HG03575 (cell line): ENCODE measurements at regions not wholly inside any gene's neighbourhood (a gene's known extent, or its start where the extent isn't known, plus 50 kb on each side); places are given as distances from the start of the nearest gene placed in this dataset.
"Not testable (repeated sequence)": the region's sequence is repeated elsewhere in the genome, so short reads cannot be mapped to it uniquely, and the experiment has no call there.

Experiments
- ATAC-seq: cut with Tn5 transposase; IDR thresholded peaks from one replicate; pipeline ENCODE4 v1.9.1; 2021; ENCODE audit not compliant: unreplicated experiment, insufficient number of reproducible peaks, low FRiP score; ENCODE audit errors: extremely low read depth

DNA sequence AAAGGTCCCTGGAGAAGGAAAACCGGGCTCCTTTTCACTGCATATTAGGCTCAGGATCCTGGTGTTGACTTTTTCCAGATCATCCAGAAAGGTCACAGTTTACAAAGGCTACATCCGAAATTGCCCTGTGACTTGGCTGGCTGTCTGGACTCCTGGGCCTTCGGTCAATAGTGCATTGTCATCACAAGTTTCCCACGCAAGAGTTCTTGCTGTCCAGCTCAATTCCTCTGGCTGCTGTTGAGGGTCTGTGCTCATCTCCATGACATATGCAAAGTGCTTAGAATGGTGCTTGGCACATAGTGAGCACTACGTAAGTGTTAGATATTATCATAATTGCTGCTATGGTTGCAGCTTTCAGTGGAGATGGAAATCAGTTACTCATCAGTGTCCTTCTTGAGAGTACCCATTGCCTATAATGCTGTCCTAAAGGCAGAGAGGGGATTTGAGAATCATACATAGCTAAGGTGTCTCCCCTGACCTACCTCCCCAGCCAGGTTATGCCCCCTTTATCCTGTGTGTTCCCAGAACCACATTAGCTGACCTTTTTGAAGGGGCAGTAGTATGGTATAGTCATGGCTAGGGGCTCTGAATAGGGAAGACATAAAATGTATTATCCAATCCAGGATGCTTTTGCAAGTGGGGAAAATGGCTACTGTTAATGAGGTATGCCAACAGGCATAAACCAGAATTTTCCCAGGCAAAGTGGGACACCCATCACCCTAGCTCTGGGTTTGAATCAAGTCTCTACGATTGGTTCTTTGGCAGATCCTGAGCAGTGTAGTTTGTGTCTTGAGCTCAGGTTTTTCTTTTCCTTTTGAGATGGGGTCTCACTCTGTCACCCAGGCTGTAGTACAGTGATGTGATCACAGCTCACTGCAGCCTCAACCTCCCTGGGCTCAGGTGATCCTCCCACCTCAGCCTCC lies 132.0 kb upstream of the CCND2 start:
- no peak for ATAC-seq

DNA sequence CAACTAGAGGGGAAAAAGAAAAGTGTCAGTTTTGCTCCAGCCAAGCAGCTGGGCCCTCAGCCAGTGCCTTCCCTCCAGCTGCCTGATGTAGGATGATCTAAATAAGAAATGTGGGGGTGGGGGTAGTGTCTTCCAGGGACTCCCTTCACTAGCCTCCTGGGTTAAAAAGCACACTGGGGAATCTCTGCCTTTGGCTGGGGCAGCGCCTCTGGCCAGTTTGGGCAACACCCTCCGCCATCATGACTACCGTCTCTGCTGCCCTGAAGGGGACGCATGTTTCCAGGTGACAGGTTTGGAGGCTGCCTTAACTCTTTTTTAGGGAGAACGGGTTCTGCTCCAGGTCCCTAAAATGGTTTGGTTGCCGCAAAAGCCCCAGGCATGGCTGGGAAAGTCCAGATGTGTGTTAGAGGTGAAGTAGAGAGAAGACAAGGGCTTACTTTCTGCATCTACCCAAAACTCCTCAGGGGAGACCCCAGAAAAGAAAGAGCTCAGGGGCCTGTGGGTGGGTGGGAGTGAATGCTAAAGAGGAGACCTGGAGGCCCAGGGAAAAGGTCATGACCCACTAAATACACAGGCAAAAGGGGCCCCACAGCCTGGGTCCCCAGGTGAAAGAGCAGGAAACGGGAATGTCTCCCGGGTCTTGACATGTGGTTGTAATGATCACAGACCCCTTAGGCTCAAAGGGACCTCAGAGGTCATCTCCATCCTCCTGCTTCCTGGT lies 132.8 kb upstream of the CCND2 start:
- no peak for ATAC-seq

DNA sequence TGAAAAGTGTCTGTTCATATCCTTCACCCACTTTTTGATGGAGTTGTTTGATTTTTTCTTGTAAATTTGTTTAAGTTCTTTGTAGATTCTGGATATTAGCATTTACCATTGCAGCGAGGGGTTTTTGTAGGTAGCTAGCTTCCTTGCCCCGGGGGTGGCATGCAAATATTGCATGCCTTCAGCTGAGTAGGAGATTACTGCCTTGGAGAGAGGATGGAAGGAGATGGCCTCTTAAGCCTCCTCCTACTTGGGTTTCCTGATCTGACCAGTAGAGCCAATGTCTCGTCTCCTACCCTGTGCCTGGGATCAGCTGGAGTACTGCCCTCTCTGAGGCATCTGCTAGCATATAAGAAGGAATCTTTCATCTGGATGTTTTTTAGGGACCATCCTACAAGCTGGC lies 134.4 kb upstream of the CCND2 start:
- no peak for ATAC-seq

DNA sequence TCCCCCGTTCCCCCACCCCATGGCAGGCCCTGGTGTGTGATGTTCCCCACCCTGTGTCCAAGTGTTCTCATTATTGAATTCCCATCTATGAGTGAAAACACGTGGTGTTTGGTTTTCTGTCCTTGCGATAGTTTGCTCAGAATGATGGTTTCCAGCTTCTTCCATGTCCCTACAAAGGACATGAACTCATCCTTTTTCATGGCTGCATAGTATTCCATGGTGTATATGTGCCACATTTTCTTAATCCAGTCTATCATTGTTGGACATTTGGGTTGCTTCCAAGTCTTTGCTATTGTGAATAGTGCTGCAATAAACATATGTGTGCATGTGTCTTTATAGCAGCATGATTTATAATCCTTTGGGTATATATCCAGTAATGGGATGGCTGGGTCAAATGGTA lies 135.0 kb upstream of the CCND2 start:
- not testable (repeated sequence) for ATAC-seq

DNA sequence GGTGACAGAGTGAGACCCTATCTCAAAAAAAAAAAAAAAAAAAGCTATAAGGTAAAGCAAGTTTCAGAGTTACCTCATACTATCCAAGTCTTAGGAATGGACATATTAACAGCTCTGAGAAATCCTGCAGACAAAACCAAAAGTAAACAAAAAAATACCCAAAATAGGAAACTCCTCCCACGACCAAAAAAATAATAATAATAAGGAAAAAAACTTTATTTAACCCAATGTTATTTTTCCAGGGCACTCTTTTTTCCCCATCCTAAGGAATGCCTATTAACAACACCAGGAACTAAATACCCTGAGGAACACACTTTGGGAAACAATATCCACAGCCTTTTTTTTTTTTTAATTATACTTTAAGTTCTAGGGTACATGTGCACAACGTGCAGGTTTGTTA lies 135.5 kb upstream of the CCND2 start:
- ATAC-seq: no peak

DNA sequence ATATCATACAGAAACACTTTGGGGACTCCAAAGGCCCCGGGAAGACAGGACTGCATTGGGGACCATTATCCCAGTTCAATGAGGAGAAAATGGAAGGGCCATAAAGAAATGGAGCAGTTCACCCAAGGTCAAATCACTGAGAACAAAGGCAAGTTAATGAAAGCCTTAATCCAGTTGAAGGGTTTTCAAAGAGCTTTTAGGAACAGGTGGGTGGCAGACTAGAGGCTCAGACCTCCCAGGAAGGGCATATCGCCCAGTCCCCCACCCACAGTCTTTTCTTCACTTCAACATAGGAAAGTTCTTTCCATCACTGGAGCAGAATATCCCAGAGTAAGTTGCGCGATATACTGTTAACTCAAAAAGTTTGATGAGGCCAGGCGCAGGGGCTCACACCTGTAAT lies 136.1 kb upstream of the CCND2 start:
- no peak for ATAC-seq

DNA sequence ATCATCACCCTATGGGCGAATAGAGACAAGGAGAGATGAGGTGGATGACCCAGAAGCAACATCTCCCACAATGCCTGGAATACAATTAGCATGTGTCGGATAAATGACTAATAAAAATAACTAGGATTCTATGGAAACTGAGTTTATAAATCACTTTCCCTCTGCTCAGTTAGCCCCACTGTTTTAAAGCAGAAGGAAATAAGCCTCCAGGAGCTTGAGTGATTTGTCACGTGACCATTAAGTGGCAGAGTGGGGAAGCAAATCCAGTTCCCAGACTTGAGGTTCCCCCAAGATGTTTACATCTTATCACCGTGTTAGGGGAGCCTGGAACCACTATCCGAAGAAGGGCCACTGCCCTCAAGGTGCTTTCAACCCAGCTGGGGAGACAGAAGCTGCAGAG lies 136.5 kb upstream of the CCND2 start:
- ATAC-seq: no peak

DNA sequence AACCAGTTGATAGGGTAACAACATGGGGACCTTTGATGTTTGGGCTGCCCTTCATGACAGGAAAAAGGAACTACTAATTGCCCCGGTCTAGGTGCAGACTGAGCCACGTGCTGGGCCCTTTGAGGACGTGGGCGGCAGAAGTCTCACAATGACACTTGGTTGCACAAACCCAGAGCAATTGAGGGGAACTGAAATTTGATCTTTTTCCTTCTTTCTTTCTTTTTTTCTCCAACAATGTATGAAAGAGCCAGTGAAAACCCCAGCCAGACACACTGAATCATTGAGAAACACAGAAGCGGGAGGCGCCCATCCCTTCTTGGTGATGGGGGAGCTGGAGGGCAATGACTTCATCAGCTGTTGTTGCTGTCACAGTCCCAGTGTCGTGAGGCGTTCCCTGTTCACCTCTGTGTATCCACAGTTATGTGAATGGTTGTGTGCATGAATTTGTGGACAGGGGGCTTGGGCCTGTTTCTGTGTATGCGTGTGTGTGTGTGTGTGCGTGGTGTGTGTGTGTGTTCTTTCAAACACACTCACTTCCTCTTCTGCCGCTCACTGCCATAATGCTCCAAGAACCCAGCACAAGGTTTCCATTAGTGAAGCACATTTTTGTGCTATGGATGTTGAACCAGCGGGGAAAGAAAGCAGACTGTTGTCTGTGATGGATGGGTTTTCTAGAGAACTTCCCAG lies 137.5 kb upstream of the CCND2 start:
- ATAC-seq: no peak

DNA sequence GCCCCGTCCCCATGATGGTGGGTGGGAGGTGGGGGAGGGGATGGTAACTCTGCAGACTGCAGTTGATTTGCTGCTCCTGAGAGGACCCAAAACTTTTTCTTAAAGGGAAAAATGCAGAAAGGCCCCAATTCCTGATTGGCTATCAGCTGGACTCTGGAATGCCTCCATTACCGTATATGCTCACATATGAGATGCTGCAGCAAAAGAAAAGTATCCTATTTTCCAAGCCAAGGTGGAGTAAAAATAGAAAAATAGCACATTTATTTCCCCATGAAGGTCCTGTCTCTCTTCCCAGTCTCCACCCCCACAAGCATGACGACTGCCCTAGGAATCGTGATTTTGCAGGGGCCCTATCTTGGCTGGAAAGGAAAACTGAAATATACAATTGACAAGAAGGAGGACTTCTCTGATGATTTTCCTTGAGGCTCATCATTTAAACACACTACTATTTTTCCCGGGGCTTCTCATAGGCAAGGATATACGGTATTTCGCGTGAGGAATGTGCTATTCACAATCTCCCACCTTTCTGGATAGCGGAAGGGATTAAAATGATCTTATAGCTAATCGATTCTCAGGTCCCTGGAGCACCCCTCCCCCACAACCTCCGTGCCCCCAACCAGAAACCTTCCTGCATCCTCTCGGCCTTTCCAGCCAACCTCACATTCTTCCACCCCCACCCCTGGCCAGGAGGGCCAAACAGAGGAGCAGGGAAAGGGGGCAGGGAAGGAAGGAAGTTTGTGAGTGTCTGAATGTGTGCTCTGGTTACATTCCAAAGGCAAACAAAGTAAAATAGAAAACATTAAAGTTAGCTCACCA lies 138.9 kb upstream of the CCND2 start:
- no peak for ATAC-seq

DNA sequence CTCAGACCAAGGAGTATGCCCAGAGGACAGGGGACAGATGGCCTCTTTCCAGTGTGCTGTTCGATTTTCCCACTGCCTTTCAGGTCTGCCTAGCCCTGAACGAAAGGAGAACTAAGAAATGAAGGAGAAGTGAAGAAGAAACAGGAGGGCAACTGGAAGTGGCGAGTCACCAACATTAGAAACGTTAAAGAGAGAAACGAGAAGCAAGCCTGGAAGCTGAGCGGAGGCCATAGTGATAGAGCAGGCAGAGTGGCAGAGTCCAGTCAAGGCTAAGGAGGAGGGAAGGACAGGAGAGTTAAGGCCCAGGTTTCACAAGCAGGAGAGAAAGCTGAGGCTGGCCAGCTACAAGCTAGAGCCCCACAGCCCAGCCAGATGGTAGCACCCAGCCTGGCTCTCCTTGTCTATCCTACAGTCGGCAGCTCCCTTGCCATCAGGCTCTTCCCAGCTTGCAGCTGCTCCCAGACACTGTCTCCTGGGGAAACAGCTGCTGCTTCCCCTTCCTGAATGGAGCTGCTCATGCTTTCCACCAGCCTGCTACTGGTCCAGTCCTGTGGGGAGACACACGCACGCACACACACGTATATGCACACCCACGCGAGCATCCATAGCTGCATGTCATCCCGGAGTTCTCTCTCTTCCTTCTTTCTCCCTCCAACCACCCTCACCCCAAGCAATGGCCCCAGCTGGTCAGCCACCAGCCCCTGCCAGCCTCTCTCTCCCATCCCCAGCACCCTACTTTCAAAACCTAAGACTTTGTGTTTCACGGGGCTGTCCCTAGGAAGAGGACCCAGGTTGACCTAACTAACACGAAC lies 139.7 kb upstream of the CCND2 start:
- ATAC-seq: no peak

DNA sequence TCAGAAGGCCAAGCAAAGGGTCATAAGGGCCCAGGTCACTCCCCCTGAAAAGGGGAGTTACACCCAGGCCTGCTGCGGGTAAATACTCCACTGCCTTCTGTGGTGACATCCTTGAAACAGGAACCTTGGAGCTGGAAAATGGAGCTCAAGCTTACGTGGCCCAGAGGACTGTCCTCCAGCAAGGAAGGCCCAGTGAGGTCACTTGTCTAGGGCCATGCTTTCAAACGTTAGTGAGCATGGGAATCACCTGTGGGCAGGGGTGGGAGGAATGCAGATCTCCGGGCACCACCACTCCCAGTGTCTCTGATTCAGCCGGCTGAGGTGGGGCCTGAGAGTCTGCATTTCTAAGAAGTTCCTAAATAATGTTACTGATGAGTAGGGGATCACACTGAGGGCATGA lies 140.5 kb upstream of the CCND2 start:
- no peak for ATAC-seq

DNA sequence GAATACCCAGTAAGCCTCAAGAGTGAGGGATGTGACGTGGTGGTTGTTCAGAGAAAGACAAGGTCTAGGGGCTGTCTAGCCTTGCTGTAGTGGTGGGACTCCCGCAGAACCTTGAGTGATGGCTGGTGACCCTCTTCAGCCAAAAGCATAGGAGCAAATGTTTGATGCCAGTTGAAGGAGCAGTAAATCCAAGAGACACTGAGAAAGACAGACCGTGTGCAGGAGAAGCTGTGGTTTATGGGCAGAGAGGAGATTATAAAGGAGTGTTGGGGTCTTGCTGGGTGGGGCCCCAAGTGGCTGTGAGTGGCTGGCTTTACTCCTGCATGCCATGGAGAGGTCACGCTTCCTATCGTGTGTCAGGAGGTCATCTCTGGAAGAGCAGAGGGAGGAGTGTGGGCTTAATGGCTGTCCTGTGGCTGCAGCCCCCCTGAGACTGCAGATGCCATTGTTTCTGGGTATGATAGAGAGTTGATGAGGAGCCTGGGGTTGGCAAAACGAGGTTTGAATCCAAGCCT lies 152.0 kb upstream of the CCND2 start:
- no peak for ATAC-seq

DNA sequence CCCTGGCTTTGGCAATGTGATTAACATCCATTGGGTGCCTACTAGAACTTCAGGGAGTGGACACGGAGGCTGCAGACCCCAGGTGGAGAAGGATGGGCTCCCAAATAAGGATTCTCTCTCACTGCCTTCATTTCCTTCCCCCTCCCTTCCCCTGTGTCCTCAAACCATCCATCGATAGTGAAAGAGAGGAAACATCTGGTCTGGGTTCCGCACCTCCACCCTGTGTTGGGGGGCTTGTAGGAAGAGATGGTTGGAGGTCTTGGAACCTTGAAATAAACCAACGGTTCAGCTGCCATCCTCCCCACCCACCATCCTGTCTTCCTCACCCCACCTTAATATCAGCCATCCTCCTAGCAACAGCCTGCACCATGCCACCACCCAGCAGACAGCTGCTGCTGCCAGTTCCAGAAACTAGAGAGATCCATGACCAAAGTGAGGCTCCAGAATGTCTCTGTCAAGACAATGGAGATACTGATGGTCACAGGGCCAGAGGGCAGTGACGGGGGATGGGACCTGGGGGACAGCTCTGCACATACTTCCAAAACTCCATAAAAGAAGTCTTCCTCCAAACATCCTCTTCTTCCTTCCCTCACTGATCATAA lies 153.1 kb upstream of the CCND2 start:
- no peak for ATAC-seq

DNA sequence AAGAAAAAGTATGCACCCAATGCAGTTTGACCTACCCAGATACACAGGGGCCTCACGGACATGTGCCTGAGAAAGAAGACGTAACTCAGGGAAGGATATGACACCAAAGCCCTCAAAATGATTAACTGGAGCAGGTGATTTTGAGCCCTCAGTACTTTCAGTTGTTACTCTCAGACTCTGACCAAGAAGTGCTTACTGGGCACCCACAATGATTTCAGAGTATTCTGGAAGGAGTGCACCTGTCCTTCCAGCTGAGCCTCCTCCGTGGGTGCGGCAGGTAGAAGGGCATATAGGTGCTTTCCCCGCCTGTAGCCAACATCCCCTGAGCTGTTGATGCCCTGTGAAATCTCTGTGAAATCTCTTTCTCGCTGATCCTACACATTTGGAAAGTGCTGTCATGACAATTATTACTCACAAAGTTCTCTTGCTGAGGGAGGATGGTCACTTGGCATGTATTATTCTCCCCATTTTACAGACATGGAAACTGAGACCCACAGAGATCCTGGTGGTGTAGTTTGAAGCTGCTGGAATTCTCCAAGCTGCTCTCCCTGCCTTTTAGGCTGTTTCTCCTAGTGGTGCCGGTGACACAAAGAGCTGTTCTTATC lies 154.3 kb upstream of the CCND2 start:
- peak; percentile 58 for ATAC-seq

DNA sequence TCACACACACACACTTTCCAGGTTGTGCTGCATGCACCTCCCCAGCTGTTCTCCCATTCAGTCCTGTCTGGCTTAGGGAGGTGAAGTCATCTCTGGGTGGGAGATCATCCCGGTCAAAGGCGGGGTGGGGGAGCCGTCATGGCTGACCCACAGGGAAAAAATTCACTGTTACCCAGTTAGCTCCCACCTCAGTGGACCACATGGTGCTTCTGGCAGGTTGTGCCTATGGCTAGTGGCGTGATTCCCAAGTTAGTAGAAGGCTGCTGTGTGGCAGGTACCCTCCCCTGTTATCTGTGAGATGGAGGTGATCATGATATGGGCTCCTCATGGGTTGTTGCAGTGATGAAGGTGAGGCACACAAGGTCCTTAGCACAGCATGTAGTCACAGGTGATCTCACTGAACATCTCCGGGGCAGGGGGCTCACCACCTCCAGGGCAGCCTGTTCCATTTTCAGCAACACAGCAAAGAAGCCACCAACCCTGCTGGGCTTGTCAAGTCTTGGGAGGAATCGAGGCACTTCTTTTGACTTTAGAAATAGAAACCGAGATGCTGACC lies 154.9 kb upstream of the CCND2 start:
- no peak for ATAC-seq

DNA sequence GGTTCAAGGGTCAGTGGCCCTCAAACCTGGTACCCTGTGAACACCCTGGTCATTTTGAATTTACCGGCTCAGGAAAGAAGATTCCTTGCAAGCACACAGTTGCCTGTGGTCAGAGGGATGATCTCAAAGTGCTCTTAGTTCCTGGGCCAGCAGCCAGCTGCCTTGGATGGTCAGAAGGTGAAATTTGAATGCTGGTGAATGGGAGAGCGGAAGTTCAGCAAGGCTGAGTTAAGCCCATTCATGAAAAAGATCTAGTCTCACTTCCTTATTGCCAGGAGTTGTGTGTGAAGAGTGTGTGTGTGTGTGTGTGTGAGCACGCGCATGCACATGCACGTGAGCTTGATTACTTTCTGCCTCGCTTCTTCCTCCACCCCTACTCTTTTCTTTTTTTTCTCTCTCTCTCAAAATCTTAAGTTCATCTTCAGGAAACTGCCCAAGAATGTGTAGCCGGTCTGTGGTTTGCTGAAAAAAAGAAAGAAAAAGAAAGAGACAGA lies 155.5 kb upstream of the CCND2 start:
- no peak for ATAC-seq
